Loucy (cell line): ENCODE measurements at regions not wholly inside any gene's neighbourhood (a gene's known extent, or its start where the extent isn't known, plus 50 kb on each side); places are given as distances from the start of the nearest gene placed in this dataset.

Experiments
- H2AFZ ChIP-seq: fragments of 200-600 bp; sonication (generic); 2 replicates; pipeline ENCODE4 v1.6.0; 2016; ENCODE audit warnings: antibody characterized with exemption, mild to moderate bottlenecking, low read length, moderate library complexity
- H3F3A ChIP-seq: fragments of 200-600 bp; 2 replicates; pipeline ENCODE4 v1.6.0; 2016; ENCODE audit warnings: antibody characterized with exemption, low read depth, mild to moderate bottlenecking
- H3K27me3 ChIP-seq: fragments of 200-600 bp; sonication (generic); 2 replicates; pipeline ENCODE4 v1.6.1; 2014; ENCODE audit warnings: low read length, mild to moderate bottlenecking; ENCODE audit not compliant: insufficient read depth, poor library complexity, severe bottlenecking
- H3K36me3 ChIP-seq: fragments of 200-600 bp; sonication (generic); 2 replicates; pipeline ENCODE4 v1.6.1; 2016; ENCODE audit warnings: low read length; ENCODE audit not compliant: insufficient read depth
- H3K4me1 ChIP-seq: fragments of 200-600 bp; sonication (generic); 2 replicates; pipeline ENCODE4 v1.5.1; 2014; ENCODE audit warnings: low read length, mild to moderate bottlenecking; ENCODE audit not compliant: insufficient read depth, poor library complexity, severe bottlenecking
- H3K4me2 ChIP-seq: fragments of 200-600 bp; sonication (generic); 2 replicates; pipeline ENCODE4 v1.6.0; 2014; ENCODE audit warnings: antibody characterized with exemption, low read length, low read depth, mild to moderate bottlenecking; ENCODE audit not compliant: poor library complexity, severe bottlenecking
- H3K4me3 ChIP-seq: fragments of 200-600 bp; sonication (generic); 2 replicates; pipeline ENCODE4 v1.5.1; 2014; ENCODE audit warnings: low read length, mild to moderate bottlenecking, mixed read lengths; ENCODE audit not compliant: poor library complexity, severe bottlenecking
- H3K79me2 ChIP-seq: fragments of 200-600 bp; sonication (generic); 2 replicates; pipeline ENCODE4 v1.6.1; 2014; ENCODE audit warnings: low read length; ENCODE audit not compliant: insufficient read depth
- H3K9ac ChIP-seq: fragments of 200-600 bp; sonication (generic); 2 replicates; pipeline ENCODE4 v1.6.0; 2014; ENCODE audit warnings: mild to moderate bottlenecking, low read depth, low read length, moderate library complexity; ENCODE audit not compliant: poor library complexity, severe bottlenecking
- H3K9me2 ChIP-seq: fragments of 200-600 bp; sonication (generic); replicated peaks from 2 replicates; pipeline ENCODE4 v1.6.1; 2016; ENCODE audit warnings: low read depth, low read length, mixed read lengths
- H3K9me3 ChIP-seq: fragments of 200-600 bp; sonication (generic); 2 replicates; pipeline ENCODE4 v1.6.1; 2014; ENCODE audit warnings: mild to moderate bottlenecking, antibody characterized with exemption, low read length, low read depth; ENCODE audit not compliant: insufficient read depth
- H4K20me1 ChIP-seq: fragments of 200-600 bp; sonication (generic); 2 replicates; pipeline ENCODE4 v1.6.0; 2014; ENCODE audit warnings: antibody characterized with exemption, low read length, mild to moderate bottlenecking; ENCODE audit not compliant: insufficient read depth, poor library complexity, severe bottlenecking
- EZH2phosphoT487 ChIP-seq: fragments of 200-600 bp; IDR thresholded peaks from 2 replicates; pipeline ENCODE4 v1.6.1; 2018; ENCODE audit warnings: antibody characterized with exemption, mild to moderate bottlenecking, moderate library complexity, borderline replicate concordance
- TF ChIP-seq, protein P1 (sequence below): fragments of 200-600 bp; sonication (generic); conservative IDR thresholded peaks from 2 replicates; pipeline ENCODE4 v1.5.1; 2014; ENCODE audit warnings: mild to moderate bottlenecking, antibody characterized with exemption, low read length

DNA sequence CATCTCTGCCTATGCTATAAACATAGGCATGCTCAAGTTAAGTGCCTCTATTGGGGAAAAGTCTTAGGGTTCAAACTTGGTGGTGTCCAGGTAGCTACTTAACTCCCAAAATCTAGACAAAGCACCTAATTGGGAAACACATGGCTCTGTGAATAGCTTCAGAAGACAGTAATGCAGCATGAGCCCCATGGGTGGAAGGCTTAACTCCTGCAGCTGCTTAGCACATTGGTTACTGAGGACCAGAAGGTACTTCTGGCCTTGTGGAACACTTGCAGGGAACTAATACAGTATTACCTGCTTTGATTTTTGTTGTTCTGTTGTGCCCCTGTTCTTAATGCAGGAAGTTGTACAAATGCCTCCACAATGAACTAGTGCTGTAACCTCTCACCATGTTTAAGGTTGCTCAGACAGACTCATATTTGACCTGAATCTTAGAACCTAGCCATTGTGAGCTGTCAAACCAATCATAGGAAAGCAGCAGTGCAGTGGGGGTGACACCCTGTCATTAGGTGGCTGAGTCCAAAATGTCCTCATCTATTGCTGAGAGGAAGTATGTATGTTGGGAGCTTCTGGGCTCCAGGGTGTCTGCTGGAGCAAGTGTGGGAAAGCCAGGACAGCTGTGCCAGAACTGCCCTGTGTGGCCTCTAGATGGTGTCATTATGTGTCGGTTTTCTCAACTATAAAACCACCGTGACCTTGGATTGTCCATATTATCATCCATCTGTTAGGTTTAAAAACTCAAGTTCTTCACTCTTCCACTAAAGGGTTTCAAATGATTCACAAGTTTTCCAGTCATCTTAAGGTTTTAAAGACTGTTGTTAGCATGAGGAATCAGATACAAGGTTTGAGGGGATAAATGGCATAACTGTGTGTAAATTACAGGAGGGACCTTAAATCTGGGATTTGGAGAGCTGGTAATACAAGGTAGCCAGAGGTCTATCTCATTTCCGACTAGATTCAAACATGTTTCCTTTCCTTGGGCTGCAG, 69.9 kb upstream of the WDR1 start:
- Histone ChIP-seq H4K20me1 (no peaks in the 10 kb centered on the region), H3K9me3 (no peaks in the 10 kb centered on the region), H3K4me1 (peaks cover 38% of the 10 kb centered on the region), H3K4me2 (no peak overlapping the region), H3F3A (0 out of 2 replicates have a peak, but pooled peaks cover under 1% of the 10 kb centered on the region), H3K27me3 (no peaks in the 10 kb centered on the region), H3K9ac (no peak overlapping the region), H3K36me3 (no peaks in the 10 kb centered on the region), H2AFZ (no peak overlapping the region), H3K79me2 (no peaks in the 10 kb centered on the region), H3K9me2 (no peaks in the 10 kb centered on the region), H3K4me3 (no peak overlapping the region)
- TF ChIP-seq EZH2phosphoT487 = no peak
- TF ChIP-seq, protein P1, sequence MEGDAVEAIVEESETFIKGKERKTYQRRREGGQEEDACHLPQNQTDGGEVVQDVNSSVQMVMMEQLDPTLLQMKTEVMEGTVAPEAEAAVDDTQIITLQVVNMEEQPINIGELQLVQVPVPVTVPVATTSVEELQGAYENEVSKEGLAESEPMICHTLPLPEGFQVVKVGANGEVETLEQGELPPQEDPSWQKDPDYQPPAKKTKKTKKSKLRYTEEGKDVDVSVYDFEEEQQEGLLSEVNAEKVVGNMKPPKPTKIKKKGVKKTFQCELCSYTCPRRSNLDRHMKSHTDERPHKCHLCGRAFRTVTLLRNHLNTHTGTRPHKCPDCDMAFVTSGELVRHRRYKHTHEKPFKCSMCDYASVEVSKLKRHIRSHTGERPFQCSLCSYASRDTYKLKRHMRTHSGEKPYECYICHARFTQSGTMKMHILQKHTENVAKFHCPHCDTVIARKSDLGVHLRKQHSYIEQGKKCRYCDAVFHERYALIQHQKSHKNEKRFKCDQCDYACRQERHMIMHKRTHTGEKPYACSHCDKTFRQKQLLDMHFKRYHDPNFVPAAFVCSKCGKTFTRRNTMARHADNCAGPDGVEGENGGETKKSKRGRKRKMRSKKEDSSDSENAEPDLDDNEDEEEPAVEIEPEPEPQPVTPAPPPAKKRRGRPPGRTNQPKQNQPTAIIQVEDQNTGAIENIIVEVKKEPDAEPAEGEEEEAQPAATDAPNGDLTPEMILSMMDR = peak; percentile 62

DNA sequence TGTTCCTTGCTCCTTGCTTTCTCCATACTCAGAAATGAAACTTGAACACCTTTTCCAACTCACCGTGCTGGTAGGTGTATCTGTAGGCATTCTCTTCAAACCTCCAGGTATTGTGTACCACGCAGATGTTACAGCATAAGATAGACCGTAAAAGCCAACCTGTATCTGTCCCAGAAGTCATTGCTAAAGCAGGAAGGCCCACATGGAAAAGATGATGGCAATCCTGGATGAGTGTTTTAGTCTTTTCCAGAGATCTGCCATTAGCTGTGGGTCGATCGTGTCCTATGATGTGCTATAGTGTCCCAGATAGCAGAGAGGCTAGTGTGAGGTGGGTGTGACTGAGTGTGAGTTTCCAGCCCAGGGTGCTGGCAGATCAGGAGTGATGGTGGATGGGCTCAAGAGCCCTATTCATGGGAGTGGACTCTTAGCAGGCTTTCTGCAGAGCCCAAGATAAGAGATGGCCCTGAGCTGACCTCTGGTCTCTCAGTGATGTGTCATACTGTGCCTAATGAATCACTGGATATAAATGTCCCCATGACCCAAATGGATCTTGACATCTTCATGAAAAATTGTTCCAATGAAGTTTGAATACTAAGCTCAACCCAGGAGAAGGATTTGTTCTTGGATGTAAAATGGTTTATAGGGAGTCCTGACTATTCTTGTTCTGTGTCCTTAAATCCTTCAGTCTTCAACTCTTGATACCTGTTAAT, 69.1 kb upstream of the WDR1 start:
- no peak overlapping the region for H3K9ac ChIP-seq
- H3K4me2 ChIP-seq = no peak overlapping the region
- no peaks in the 10 kb centered on the region for H3K36me3 ChIP-seq
- H3K9me2 ChIP-seq = no peaks in the 10 kb centered on the region
- TF ChIP-seq, protein P1 = no peak
- no peak for TF ChIP-seq EZH2phosphoT487
- H4K20me1 ChIP-seq = no peaks in the 10 kb centered on the region
- H2AFZ ChIP-seq = no peak overlapping the region
- H3K79me2 ChIP-seq = no peaks in the 10 kb centered on the region
- H3F3A ChIP-seq = 0 out of 2 replicates have a peak, but pooled peaks cover 4% of the 10 kb centered on the region
- no peaks in the 10 kb centered on the region for H3K9me3 ChIP-seq
- no peaks in the 10 kb centered on the region for H3K27me3 ChIP-seq
- no peak overlapping the region for H3K4me3 ChIP-seq
- peaks cover 46% of the 10 kb centered on the region for H3K4me1 ChIP-seq

DNA sequence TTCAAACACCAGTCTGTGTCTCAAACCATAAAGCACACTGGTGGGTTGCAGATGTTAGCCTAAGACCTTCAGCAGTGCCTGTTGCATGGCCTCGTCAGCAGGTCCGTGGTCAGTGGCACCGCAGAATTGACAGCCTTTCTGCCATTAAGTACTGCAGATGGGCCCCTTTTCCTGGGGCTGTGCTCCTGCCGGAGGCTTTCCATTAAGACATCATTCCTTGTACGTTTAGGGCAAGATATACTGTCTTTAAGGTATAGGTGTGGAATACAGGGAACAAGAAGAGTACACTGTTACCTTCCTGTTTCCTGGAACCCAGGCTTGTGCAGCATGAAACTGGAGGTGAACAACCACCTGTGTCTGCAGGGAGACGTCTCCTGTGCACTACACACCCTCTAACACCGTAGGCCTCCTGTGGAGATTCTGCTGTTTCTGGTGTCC, 67.9 kb upstream of the WDR1 start:
- Histone ChIP-seq H3K4me3 (no peak overlapping the region), H3F3A (0 out of 2 replicates have a peak, but pooled peaks cover 4% of the 10 kb centered on the region), H3K9me2 (no peaks in the 10 kb centered on the region), H3K9ac (peak overlapping the region; percentile 37), H3K4me2 (peak overlapping the region; percentile 39), H3K27me3 (no peaks in the 10 kb centered on the region), H3K36me3 (no peaks in the 10 kb centered on the region), H4K20me1 (no peaks in the 10 kb centered on the region), H3K79me2 (no peaks in the 10 kb centered on the region), H3K4me1 (peaks cover 58% of the 10 kb centered on the region), H2AFZ (no peak overlapping the region), H3K9me3 (no peaks in the 10 kb centered on the region)
- no peak for TF ChIP-seq EZH2phosphoT487
- TF ChIP-seq, protein P1 = no peak
